Activated CD4-positive, alpha-beta T cell treated with anti-CD3 and anti-CD28 coated beads for 24 hours (primary cell): ENCODE measurements at regions not wholly inside any gene's neighbourhood (a gene's known extent, or its start where the extent isn't known, plus 50 kb on each side); places are given as distances from the start of the nearest gene placed in this dataset.

Experiments used
- DNase-seq, 2 donors: peaks; one replicate each; pipeline ENCODE4 v3.0.0-alpha.2; 2020; ENCODE audit warnings: low read depth in 2 of 2

GRCh38 chr6:2429460-2429859 lies 184.1 kb upstream of the GMDS start:
- DNase-seq, result no peak

GRCh38 chr6:2429032-2429431 lies 183.6 kb upstream of the GMDS start:
- DNase-seq, result no peak

- no peak for DNase-seq
Measured at GRCh38 chr6:2426561-2427340, 181.3 kb upstream of the GMDS start.

GRCh38 chr6:2416128-2416712 lies 170.8 kb upstream of the GMDS start:
- DNase-seq, result no peak

- no peak for DNase-seq
Measured at GRCh38 chr6:2414885-2415547, 169.6 kb upstream of the GMDS start.

GRCh38 chr6:2412731-2413130 lies 167.3 kb upstream of the GMDS start:
- no peak for DNase-seq

- no peak for DNase-seq
Measured at GRCh38 chr6:2410656-2411380, 165.4 kb upstream of the GMDS start.

GRCh38 chr6:2407525-2407924 lies 162.1 kb upstream of the GMDS start:
- no peak for DNase-seq

GRCh38 chr6:2404211-2404929 lies 159.0 kb upstream of the GMDS start:
- DNase-seq, result no peak

- DNase-seq, result no peak
Measured at GRCh38 chr6:2403546-2403945, 158.1 kb upstream of the GMDS start.

GRCh38 chr6:2396846-2397630 lies 151.6 kb upstream of the GMDS start:
- no peak for DNase-seq

GRCh38 chr6:2396042-2396657 lies 150.7 kb upstream of the GMDS start:
- no peak for DNase-seq

GRCh38 chr6:2388554-2389324 lies 143.3 kb upstream of the GMDS start:
- DNase-seq, result no peak

- DNase-seq, result no peak
Measured at GRCh38 chr6:2387445-2387844, 142.0 kb upstream of the GMDS start.

- DNase-seq, result no peak
Measured at GRCh38 chr6:2385471-2385983, 140.1 kb upstream of the GMDS start.

GRCh38 chr6:2384528-2384927 lies 139.1 kb upstream of the GMDS start:
- no peak for DNase-seq

- no peak for DNase-seq
Measured at GRCh38 chr6:2381872-2382661, 136.7 kb upstream of the GMDS start.

GRCh38 chr6:2378891-2379652 lies 133.7 kb upstream of the GMDS start:
- no peak for DNase-seq
